GM23248 (cell line): ENCODE measurements at regions not wholly inside any gene's neighbourhood (a gene's known extent, or its start where the extent isn't known, plus 50 kb on each side); places are given as distances from the start of the nearest gene placed in this dataset.

Experiments
- EZH2 ChIP-seq: fragments of 200-600 bp; sonication (generic); IDR thresholded peaks from 2 replicates; pipeline ENCODE4 v1.6.1; 2018; ENCODE audit warnings: antibody characterized with exemption, mild to moderate bottlenecking; ENCODE audit not compliant: insufficient read depth, poor library complexity, severe bottlenecking
- EZH2phosphoT487 ChIP-seq: fragments of 200-600 bp; sonication (generic); IDR thresholded peaks from 2 replicates; pipeline ENCODE4 v1.6.1; 2018; ENCODE audit warnings: antibody characterized with exemption, moderate library complexity, mild to moderate bottlenecking, low read depth; ENCODE audit not compliant: insufficient read depth

GRCh38 chr5:2027790-2028189 is 145.1 kb upstream of the IRX4 start:
- TF ChIP-seq EZH2 (no peak), EZH2phosphoT487 (no peak)
